GM12891 (cell line): ENCODE measurements at regions not wholly inside any gene's neighbourhood (a gene's known extent, or its start where the extent isn't known, plus 50 kb on each side); places are given as distances from the start of the nearest gene placed in this dataset.

Experiments used
- POLR2A ChIP-seq: IDR thresholded peaks from 2 replicates; pipeline ENCODE4 v1.6.1; 2011; ENCODE audit warnings: low read depth, low read length, control low read depth
- POLR2AphosphoS5 ChIP-seq: IDR thresholded peaks from 2 replicates; pipeline ENCODE4 v1.6.1; 2011; ENCODE audit warnings: low read depth, low read length, control low read depth

DNA sequence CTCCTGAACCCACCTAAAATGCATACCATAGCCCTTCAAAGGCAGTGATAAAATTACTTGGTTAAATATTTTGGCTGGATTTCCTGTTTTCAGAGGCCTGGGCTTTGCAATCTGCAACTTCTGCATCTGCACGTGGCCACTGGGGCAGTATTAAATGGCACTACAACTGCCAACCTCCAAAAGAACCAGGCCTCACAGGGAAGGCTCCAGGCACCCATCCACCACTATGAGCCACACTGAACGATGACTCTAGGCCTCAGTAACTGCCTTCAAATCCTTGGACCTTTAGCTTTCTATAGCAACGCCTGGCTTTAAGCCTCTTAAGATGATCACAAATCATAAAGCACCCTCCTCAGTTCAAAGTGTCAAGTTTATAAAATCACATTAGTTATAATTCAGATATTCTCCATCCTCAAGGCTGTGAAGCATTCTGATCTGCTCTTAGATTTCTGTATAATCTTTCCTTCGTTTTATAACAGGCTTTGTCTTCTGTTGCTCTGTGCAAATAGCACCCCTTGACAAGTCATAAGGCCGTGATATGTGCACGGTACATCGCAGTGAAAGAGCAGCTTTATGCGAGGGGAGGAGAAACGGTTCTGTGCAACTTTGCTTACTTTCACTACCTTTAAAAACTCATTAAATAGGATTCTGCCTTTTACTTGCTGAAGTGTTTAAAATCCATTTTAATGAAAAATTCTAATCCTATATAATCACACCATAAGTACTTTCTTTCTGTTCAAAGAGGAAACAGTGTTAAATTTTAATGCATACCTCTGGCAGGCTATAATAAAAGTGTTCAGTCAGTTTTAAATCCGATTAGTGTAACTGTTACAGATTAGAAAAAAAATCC lies 196.4 kb upstream of the G2E3 start:
- TF ChIP-seq POLR2AphosphoS5: no peak
- no peak for TF ChIP-seq POLR2A
